ENCODE measurements at regions not wholly inside any gene's neighbourhood (a gene's known extent, or its start where the extent isn't known, plus 50 kb on each side); places are given as distances from the start of the nearest gene placed in this dataset.

DNA sequence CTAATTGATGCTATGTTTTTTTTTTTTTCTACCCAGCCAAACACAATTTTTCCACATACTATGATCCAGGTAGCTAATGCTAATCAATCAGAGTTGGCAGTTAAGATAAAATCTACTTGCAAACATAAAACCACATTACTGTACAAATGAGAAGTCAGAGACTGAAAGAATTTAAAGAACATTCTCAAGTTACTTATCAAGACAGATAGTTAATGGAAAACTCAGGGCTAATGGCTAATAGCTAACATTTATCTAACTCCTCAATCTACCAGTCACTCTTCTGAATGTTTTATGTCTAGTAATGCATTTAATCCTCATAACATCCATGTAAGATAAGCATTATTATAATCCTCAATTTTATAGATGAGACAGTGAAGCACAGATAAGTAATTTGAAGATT lies 537.6 kb upstream of the SETBP1 start:
- DNase-seq (ENCODE audit: low spot score), result no peak

- DNase-seq (ENCODE audit: low spot score), result peak; percentile 43
Measured at GRCh38 chr18:44149706-44150105, 531.0 kb upstream of the SETBP1 start.

- DNase-seq (ENCODE audit: low spot score), result no peak
Measured at GRCh38 chr18:44153981-44154380, 526.7 kb upstream of the SETBP1 start.

- no peak for DNase-seq (ENCODE audit: low spot score)
Measured at GRCh38 chr18:44156126-44156525, 524.6 kb upstream of the SETBP1 start.

GRCh38 chr18:44156776-44157335 lies 523.8 kb upstream of the SETBP1 start:
- DNase-seq (ENCODE audit: low spot score), result no peak

DNA sequence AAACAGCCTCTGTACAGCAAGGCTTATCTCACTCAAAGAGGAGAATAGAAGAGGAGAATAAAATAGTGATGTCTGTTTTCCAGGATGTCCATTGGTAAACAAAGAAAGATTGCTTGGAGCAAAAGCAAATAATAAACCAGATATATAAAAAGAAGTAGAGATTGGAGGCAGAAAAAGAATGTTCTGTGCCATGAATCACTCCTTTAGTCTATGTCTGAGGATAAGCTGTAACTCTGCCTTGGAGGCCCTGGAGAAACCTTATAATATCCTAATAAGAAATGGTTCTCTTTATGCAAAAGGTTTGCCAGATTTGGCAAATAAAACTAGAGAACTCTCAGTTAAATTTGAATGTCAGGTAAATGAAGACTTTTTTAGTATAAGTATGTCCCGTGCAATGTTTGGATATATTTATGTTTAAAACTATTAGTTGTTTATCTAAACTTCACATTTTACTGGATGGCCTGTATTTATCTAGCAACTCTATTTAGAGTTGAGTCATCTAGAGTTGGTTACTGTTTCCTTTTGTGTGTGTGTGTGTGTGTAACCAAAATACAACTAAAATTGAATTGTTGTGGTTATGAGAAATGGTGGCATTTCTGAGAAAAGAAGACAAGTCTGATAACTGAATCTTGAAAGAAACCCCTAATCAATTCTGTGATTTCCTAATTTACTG lies 510.3 kb upstream of the SETBP1 start:
- DNase-seq (ENCODE audit: low spot score), result no peak

DNA sequence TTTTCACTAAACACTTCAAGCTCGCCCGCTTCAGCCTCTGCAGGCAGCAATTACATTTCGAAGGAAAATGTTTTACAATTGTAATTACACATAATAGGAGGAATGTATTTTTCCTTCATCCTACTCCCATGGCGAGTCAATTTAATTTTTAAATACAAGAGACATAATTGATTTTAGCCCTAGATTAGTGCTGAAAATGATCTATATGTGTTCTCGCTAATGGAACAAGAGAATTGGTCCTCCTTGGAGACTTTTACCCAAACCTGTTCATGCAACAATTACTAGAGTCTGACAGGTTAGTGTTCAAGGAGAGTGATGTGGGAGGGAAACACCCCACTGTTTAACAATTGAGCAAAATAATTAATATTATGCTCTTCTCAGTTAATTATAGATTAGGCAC lies 509.4 kb upstream of the SETBP1 start:
- no peak for DNase-seq (ENCODE audit: low spot score)

- DNase-seq (ENCODE audit: low spot score), result no peak
Measured at GRCh38 chr18:44175891-44176290, 504.8 kb upstream of the SETBP1 start.

- no peak for DNase-seq (ENCODE audit: low spot score)
Measured at GRCh38 chr18:44178476-44178875, 502.2 kb upstream of the SETBP1 start.

- no peak for DNase-seq (ENCODE audit: low spot score)
Measured at GRCh38 chr18:44179693-44180092, 501.0 kb upstream of the SETBP1 start.

- DNase-seq (ENCODE audit: low spot score), result no peak
Measured at GRCh38 chr18:44180683-44181082, 500.0 kb upstream of the SETBP1 start.

GRCh38 chr18:44181951-44182747 lies 498.5 kb upstream of the SETBP1 start:
- no peak for DNase-seq (ENCODE audit: low spot score)

DNA sequence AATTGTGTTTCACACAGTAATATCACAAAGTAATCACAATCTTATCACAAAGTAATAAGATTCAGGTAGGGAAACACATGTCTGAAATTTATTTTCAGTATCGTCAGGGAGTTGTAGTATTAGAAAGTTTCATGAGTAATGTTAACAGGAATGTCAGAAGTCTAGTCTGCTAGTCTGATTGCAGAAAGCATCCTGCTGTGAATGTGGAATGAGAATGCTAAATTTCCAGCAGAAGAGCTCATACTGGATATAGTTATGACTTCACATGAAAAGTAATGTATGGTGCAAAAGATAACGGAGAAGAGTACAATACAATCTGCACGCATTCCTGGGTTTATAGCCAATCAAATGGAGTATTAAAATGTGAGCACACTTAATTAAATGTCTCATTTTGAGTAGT lies 494.7 kb upstream of the SETBP1 start:
- no peak for DNase-seq (ENCODE audit: low spot score)

DNA sequence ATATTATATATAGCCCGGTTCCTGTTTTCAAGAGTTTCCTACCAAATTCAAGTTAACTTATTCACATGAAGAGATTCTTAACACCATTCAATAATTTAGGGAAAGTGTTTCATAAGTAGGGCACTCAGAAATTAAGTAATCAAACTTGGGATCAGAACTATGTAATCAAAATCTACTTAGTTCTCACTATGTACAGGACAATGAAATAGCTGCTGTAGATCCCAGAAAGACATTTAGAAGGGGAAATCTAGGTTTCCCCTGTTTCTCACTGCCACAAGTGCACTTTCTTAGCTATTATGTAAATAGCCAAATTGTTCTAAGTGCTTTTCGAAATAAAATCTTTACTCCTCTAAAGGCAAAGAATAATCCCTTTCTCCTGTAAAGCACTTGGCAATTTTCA lies 493.6 kb upstream of the SETBP1 start:
- no peak for DNase-seq (ENCODE audit: low spot score)

DNA sequence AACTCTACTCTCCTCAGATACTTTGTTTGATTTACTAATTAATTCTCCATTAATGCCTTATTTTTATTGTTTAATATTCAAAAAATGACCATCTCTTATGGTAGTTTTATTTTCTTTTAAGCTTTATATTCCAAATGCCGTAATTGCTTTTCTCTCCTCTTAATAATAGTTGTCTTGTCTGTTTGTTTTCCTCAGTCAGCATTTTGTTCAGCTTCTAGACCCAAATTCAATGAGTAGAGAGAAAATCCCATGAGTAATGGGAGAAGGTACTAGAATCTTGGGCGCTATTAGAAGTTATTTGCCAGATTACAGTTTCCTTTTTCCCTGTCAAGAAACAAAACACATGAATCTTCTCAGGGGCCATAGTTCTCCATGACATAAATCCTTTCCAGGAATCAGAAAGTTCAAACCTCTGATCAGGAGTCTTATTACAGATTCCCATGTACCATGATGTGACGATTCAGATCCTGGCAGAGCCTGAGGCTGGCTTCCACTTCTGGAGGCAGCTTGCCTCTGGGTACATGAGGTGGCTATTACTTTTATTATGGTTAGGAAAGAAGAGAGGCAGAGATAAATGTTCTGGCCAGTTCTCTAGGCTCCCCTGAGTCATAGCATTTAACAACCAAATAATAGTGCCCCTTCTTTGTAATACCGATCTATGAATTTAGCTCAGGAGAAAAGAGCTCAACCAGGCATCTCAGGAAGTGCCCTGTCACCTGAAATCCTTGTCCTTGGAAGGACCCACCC lies 485.1 kb upstream of the SETBP1 start:
- DNase-seq (ENCODE audit: low spot score), result no peak

GRCh38 chr18:44197832-44198611 lies 482.7 kb upstream of the SETBP1 start:
- no peak for DNase-seq (ENCODE audit: low spot score)

- DNase-seq (ENCODE audit: low spot score), result no peak
Measured at GRCh38 chr18:44198612-44199284, 481.9 kb upstream of the SETBP1 start.

DNA sequence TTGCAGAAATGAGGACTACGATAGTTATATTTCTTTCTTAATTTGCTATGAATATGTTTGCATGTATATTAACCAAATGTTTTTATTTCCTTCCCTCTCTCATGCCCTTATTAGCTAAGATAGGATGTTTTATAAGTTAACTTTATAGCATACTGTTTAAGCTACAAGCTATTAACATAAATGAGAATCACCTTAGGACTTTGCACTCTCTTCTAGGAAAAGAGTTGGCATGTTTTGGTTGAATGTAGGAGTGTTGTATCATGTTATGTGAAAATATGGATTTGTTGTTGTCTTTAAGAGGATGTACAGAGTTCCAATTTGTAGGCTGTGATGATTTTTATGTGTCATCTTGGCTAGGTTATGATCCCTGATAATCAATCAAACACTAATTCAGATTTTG lies 467.4 kb upstream of the SETBP1 start:
- no peak for DNase-seq (ENCODE audit: low spot score)

- DNase-seq (ENCODE audit: low spot score), result no peak
Measured at GRCh38 chr18:44214396-44214795, 466.3 kb upstream of the SETBP1 start.

- DNase-seq (ENCODE audit: low spot score), result no peak
Measured at GRCh38 chr18:44216169-44216568, 464.5 kb upstream of the SETBP1 start.

- no peak for DNase-seq (ENCODE audit: low spot score)
Measured at GRCh38 chr18:44227501-44227900, 453.2 kb upstream of the SETBP1 start.
